EH (cell line): ENCODE measurements at regions not wholly inside any gene's neighbourhood (a gene's known extent, or its start where the extent isn't known, plus 50 kb on each side); places are given as distances from the start of the nearest gene placed in this dataset.
A peak's percentile ranks its signal among the peaks of the same experiment; 100 is the strongest.

Experiments
- DNase-seq: peaks from one replicate; pipeline ENCODE4 v3.0.0-alpha.2; 2015; ENCODE audit warnings: low read depth

GRCh38 chr3:15952543-15953175 is 154.9 kb upstream of the ANKRD28 start:
- peak; percentile 17 for DNase-seq

GRCh38 chr3:15953841-15954240 is 156.1 kb upstream of the ANKRD28 start:
- no peak for DNase-seq

- peak; percentile 14 for DNase-seq
These were observed 158.2 kb upstream of the ANKRD28 start for GRCh38 chr3:15955968-15956367.

- DNase-seq: peak; percentile 22
These were observed 161.1 kb upstream of the ANKRD28 start for GRCh38 chr3:15958692-15959433.

- DNase-seq: peak; percentile 46
These were observed 161.6 kb upstream of the ANKRD28 start for GRCh38 chr3:15959434-15959811.

GRCh38 chr3:15964605-15965442 is 167.0 kb upstream of the ANKRD28 start:
- DNase-seq: peak; percentile 82

DNA sequence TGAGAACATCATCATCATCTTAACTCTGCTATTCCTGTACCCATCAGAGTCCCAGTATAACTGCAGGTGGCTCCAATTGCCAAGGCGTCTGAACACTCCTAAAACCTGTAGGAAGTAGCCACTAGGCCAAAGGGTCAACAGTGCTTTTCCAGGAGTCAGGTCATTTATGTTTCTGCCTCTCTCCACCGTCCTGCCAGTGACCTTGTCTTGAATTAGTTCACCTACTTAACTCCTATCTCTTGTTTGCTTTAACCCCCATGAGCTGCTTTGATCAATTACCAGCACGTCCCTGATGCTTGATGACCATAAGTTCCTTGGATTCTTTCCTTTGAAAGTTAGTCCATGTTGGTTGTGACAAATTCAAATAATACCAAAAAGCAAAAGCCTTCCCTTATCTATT is 169.8 kb upstream of the ANKRD28 start:
- DNase-seq: no peak

GRCh38 chr3:15969874-15970640 is 172.3 kb upstream of the ANKRD28 start:
- no peak for DNase-seq

GRCh38 chr3:15973414-15973813 is 175.6 kb upstream of the ANKRD28 start:
- DNase-seq: no peak

GRCh38 chr3:15973940-15974339 is 176.2 kb upstream of the ANKRD28 start:
- no peak for DNase-seq

- DNase-seq: no peak
These were observed 176.9 kb upstream of the ANKRD28 start for GRCh38 chr3:15974647-15975046.

GRCh38 chr3:15976524-15976923 is 178.7 kb upstream of the ANKRD28 start:
- DNase-seq: no peak

GRCh38 chr3:15977090-15977489 is 179.3 kb upstream of the ANKRD28 start:
- DNase-seq: peak; percentile 52

DNA sequence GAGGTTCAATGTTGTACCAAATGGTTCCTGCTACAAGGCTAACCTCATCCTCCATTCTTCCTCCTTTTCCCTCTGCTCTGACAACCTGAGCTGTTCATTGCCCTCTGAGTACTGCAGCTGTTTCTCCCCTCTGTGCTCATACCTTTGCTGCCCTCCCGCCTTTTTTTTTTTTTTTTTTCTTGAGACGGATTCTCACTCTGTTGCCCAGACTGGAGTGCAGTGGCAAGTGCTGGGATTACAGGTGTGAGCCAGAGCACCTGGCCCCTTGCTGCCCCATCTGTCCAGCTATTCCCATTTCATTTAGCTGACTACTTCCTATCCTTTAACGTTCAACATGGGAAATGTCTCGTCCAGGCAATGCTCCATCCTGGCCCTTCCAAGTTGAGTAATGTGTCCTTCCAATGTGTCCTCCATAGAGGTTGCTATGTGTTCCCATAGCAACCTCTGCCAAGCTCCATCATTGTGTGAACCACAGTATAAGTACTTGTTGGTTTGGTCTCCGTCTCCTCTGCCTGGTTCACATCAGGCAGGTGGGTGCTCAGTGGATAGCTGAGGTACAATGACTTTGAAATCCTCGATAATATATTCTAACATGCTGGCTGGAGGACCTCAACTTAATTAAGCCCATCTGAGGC is 179.9 kb upstream of the ANKRD28 start:
- DNase-seq: no peak

- no peak for DNase-seq
These were observed 181.0 kb upstream of the ANKRD28 start for GRCh38 chr3:15978801-15979200.

DNA sequence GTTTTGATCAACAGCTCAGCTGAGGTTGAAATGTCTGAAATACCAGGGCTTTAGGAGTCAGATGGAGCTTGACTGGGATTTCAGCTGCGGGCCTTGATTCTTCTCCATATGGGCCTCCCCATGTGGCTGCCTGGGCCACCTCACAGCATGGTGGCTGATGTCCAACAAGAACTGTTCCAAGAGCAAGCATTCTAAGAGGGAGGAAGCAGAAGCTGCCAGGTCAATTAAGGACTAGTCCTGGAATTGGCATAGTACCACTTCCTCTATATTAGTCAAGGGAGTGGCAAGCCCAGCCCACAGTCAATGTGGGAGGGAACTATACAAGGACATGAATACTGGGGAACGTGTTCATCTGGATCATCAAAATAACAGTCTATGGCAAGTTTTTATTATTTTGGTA is 181.7 kb upstream of the ANKRD28 start:
- DNase-seq: peak; percentile 33

- DNase-seq: no peak
These were observed 182.1 kb upstream of the ANKRD28 start for GRCh38 chr3:15979900-15980299.

- DNase-seq: no peak
These were observed 184.5 kb upstream of the ANKRD28 start for GRCh38 chr3:15982243-15982642.

DNA sequence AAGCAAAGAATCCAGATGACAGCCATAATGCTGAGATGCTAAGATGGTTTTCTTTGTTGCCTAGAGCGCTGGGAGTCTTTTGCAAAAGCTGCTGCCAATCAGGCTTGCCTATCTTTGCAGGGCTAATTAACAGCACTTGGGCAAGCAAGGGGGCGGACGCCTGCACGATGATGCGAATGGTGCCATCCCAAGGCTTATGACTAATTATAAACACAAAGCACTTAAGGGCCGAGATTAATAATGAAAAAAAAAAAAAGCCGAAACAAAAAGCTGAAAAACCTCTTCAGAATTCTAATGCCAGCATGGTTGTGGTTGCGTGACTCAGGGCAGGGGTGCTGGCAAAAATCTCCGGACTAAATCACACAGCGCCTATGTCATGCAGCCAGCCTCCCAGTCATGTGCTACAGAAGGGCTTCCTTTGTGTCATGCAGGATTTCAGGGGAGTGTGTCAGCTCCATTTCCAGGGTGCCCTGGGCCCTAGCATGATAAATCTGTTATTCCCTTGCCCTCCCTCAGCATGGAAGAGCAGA is 185.0 kb upstream of the ANKRD28 start:
- DNase-seq: peak; percentile 99

DNA sequence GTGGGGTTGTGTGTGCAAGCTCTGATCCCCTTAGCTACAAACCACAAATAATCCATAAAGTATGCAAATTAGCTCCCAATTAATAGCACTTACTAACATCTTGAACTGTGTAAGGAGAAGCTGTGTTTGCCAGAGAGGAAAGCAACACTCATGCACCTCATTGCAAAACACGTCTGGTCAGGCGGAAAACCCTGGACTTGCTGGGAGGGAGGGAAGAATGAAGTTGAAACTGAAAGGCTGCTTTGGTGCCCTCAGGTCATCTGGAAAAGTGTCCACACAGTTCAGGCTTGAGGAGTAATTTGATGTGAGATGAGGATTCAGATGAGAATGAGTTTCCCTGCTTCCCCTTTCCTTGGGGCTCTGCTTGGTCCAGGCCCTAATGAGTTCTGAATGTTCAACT is 185.5 kb upstream of the ANKRD28 start:
- DNase-seq: peak; percentile 88

- DNase-seq: peak; percentile 60
These were observed 185.9 kb upstream of the ANKRD28 start for GRCh38 chr3:15983693-15984092.
